GM20431 (cell line): ENCODE measurements at regions not wholly inside any gene's neighbourhood (a gene's known extent, or its start where the extent isn't known, plus 50 kb on each side); places are given as distances from the start of the nearest gene placed in this dataset.

Source experiments
- in situ Hi-C: fragments of 300-500 bp; cut with MseI, MboI; formaldehyde crosslinking; loops from one replicate; pipeline ENCODE4 v1.15.0; 2020; ENCODE audit warnings: low sequenced_read_pairs; ENCODE audit not compliant: unreplicated experiment

GRCh38 chr11:128334311-128335044 lies 252.9 kb downstream of the ETS1 start:
- in situ Hi-C loops = no loop called here

DNA sequence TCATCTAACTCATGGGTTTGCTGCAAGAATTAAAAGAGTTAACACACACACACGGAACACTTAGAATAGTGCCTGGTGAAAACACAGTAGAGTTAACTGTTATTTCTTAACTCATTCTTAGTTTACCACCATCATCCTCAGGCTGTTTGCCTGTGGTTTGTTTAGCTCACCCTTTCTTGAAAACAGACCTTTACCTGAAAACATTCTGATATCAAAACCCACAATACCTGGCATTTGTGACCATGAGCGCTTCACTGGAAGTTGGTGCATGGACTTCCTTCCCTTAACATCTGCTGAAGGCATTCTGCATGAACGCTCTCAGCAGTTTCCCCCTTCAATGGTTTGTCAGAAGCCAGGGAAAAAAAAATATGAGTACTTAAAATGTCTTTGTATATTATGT lies 256.0 kb downstream of the ETS1 start:
- in situ Hi-C loops = no loop called here

GRCh38 chr11:128330203-128330602 lies 257.2 kb downstream of the ETS1 start:
- in situ Hi-C loops = no loop called here

DNA sequence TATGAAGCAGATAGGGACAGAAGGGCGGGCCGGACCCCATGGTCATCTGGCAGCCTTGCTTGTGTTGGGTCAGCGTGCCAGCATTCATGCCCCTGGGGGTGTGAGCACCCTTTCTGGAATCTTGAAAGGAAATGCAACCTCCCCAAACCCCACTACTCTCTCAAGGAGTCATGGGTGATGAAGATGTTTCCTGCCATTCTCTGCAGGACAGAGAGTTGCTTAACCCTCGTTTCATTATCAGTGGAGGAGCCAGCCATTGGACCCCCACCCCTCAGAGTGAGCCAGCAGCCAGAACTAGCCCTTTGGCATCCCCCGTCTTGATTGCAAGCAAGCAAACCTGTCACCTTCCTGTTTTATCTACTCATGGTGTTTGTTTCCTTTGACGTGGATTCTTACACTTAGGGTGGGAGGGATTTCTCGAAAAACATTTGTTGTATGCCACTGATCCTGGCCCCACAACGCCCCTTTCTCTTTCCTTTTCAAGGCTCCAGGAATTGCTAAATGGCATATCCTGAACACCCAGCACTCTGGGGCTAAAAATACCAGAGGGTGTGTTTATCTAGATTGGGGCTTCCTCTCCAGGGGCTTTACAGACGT lies 258.3 kb downstream of the ETS1 start:
- in situ Hi-C loops = no loop called here

DNA sequence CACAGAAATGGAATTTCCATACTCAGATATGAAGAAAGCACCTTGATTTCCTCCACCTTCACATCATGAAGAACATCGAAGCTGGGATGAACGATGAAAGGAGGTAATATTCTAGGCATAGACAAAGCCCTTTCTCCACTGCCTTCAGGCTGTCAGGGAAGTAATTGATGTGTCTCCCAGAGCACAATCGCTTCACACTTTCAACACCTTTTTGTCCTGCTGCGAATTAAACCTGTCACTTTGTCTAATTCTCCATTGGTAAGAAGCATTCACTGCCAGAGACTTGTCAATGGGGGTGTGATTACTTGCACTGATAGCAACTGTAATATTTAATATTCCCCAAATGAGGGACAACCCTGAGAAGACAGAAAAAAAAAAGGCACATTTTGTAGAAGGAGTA lies 260.1 kb downstream of the ETS1 start:
- in situ Hi-C loops = no loop called here

- in situ Hi-C loops = no loop called here
Measured at GRCh38 chr11:128326791-128327190, 260.6 kb downstream of the ETS1 start.

DNA sequence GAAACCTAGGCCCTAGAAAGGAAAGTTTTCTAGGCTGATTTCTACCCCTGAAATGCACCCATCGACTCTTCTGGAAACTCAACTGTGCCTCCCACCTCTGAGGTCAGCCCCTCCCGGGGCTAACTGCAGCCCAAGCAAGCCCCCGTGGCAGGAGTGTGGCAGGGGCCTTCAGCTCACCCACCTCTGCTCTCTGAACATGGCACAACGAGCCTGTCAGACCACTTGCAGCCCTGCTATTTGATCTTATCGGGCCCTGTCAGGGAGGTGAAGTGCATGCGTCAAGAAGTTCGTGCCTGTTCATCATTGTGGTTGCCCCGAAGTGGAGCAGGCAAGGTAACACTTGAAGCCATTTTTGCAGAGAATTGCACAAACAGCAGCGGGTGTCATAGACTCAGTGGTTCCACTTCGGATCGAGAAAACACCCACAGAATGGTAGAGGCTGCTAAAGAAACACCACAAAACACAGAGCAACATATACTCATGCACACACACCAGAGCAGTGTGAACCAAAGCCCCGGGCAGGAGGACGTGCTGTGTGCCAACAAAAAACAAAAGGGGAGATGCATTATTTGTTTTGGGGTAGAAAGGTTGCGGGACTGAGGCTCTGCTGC lies 262.7 kb downstream of the ETS1 start:
- in situ Hi-C loops = no loop called here

GRCh38 chr11:128324051-128324481 lies 263.3 kb downstream of the ETS1 start:
- in situ Hi-C loops = no loop called here

GRCh38 chr11:128323381-128323780 lies 264.0 kb downstream of the ETS1 start:
- in situ Hi-C loops = no loop called here

GRCh38 chr11:128318856-128319474 lies 268.4 kb downstream of the ETS1 start:
- in situ Hi-C loops = no loop called here

GRCh38 chr11:128316541-128317227 lies 270.7 kb downstream of the ETS1 start:
- in situ Hi-C loops = no loop called here

DNA sequence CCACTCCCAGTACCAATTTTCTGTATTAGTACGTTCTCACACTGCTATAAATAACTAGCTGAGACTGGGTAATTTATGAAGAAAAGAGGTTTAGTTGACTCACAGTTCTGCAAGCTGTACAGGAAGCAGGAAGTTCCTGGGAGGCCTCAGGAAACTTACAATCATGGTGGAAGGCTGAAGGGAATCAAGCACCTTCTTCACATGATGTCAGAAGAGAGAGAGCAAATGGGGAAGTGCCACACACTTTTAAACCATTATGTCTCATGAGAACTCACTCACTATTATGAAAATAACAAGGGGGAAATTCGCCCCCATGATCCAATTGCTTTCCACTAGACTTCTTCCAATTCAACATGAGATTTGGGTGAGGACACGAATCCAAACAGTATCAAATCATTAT lies 271.4 kb downstream of the ETS1 start:
- in situ Hi-C loops = no loop called here

- in situ Hi-C loops = no loop called here
Measured at GRCh38 chr11:128313931-128314330, 273.4 kb downstream of the ETS1 start.

DNA sequence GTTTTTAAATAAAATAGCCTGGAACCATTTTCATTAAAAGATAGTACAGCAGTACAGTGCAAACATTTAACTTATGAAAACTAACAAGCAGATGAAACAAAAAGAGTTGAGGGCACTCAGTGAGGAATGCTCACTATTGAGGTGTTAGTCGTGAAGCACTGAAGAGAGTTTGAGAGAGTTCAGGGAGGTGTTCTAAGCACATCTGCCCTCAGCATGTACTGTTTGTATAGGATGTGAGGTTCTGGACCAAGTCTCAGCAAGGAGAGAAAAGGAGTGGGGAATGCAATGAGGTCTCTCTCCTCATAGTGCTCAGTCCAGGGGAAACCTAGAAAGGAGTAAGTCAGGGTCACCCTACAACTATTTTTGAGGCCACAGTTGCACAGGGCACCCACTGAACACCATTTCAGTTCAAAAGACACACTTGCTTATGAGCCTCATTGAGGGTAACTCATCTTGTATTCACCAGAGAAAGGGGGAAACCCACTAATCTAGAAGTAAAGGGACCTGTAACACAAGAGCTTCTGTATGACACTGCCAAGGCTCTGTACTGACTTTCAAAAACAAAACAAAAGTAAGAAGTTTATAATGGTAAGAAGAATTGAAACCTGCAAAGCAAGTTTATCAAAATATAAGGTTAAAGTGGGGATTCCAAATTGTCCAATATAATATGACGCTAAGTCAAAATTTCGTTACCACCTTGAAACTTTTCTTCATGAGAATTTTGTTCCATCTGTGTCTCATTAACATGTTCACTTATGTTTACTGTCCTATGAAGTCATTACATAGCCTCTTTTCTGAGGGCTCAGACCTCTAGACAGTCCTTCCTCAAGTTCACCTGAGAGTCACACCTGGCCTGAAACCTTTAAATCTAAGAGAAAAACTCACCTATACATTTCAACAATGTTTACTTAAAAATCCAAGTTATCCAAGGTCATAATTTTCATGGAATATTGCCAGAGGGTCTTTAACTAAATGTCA lies 275.3 kb downstream of the ETS1 start:
- in situ Hi-C loops = no loop called here

- in situ Hi-C loops = no loop called here
Measured at GRCh38 chr11:128310676-128311445, 276.5 kb downstream of the ETS1 start.

- in situ Hi-C loops = no loop called here
Measured at GRCh38 chr11:128310005-128310404, 277.4 kb downstream of the ETS1 start.

DNA sequence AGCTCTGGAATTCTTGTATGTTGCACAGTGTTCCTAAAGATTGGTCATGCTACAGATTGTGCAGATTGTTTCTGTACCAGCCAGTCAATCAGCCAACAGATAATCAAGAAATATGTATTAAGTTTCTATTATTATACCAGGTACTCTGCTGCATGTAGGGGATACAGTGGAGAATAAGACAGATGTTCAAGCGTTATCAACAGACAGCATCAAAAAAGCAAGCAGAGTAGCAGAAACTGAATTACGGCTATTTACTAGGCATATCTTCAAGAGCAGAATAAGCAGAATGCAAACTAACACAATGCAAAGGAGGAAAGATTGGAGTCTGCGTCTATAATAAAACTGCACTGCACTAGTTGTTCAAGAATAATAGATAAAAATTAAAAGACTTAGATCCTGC lies 278.6 kb downstream of the ETS1 start:
- in situ Hi-C loops = no loop called here

- in situ Hi-C loops = no loop called here
Measured at GRCh38 chr11:128305588-128305987, 281.8 kb downstream of the ETS1 start.
